Kidney (tissue), 13 donors: ENCODE measurements at regions not wholly inside any gene's neighbourhood (a gene's known extent, or its start where the extent isn't known, plus 50 kb on each side); places are given as distances from the start of the nearest gene placed in this dataset.

ENCODE experiments used
- DNase-seq, 5 donors: peaks; one replicate each; pipeline ENCODE4 v3.0.0-alpha.2; 2013 to 2020
- FAIRE-seq: peaks from 2 replicates; lab custom pipeline; 2012; peaks lifted over from hg19 to GRCh38; lab: Jason Lieb, UNC
- H3K27ac ChIP-seq, 2 donors: one replicate each; pipeline ENCODE4 v1.7.0; 2013; ENCODE audit warnings: low read depth in 2 of 2, low read length in 2 of 2, inconsistent platforms in 1 of 2
- H3K27me3 ChIP-seq: one replicate; pipeline ENCODE4 v1.7.1; 2013; ENCODE audit warnings: low read length, inconsistent platforms; ENCODE audit not compliant: control insufficient read depth, insufficient read depth
- H3K36me3 ChIP-seq, 3 donors: one replicate each; pipeline versions ENCODE4 v1.7.0 to v1.7.1; 2013; ENCODE audit warnings: low read length in 3 of 3, control low read depth in 1 of 3, inconsistent platforms in 1 of 3; ENCODE audit not compliant: insufficient read depth in 3 of 3, control insufficient read depth in 2 of 3
- H3K4me1 ChIP-seq, 3 donors: one replicate each; pipeline versions ENCODE4 v1.7.0 to v1.7.1; 2013; ENCODE audit warnings: low read length in 3 of 3, inconsistent platforms in 1 of 3, low read depth in 1 of 3; ENCODE audit not compliant: control insufficient read depth in 2 of 3, insufficient read depth in 2 of 3
- H3K4me3 ChIP-seq, 3 donors: one replicate each; pipeline versions ENCODE4 v1.7.0 to v1.8.1; 2013; ENCODE audit warnings: low read length in 3 of 3, control low read depth in 1 of 3, inconsistent platforms in 1 of 3
- H3K9ac ChIP-seq, 3 donors: one replicate each; pipeline versions ENCODE4 v1.7.0 to v1.7.1; 2013; ENCODE audit warnings: low read length in 3 of 3, control low read depth in 1 of 3, inconsistent platforms in 1 of 3
- H3K9me3 ChIP-seq, 3 donors: one replicate each; pipeline versions ENCODE4 v1.7.0 to v1.7.1; 2013; ENCODE audit warnings: low read length in 3 of 3, control low read depth in 1 of 3, inconsistent platforms in 1 of 3; ENCODE audit not compliant: control insufficient read depth in 2 of 3, insufficient read depth in 1 of 3
- CTCF ChIP-seq: IDR thresholded peaks from 3 replicates; pipeline ENCODE4 v1.5.1; 2012; ENCODE audit warnings: mild to moderate bottlenecking, moderate library complexity, borderline replicate concordance; ENCODE audit not compliant: insufficient read depth; ENCODE audit errors: extremely low read depth
- intact Hi-C: fragments of 100-400 bp; cut with DNase I; formaldehyde crosslinking; loops from one replicate; pipeline ENCODE4 v1.11.1; 2022
- donor health status: control.
- donor health status: control.
- donor health status: control.
- donor health status: control.
- donor health status: control.
- donor health status: DM: yes; HTN: yes; CAD: no.
- donor health status: Normal renal cell carcinoma (clear cell type).

- Histone ChIP-seq H3K9me3 (peaks cover 0 to 12% (median 0%) of the 10 kb centered on the region in 3 donors), H3K4me3 (no peak overlapping the region), H3K9ac (no peak overlapping the region), H3K27ac (no peak overlapping the region), H3K4me1 (no peaks in the 10 kb centered on the region), H3K27me3 (no peaks in the 10 kb centered on the region), H3K36me3 (no peaks in the 10 kb centered on the region)
- FAIRE-seq (no peak), DNase-seq (peak in 2 of 5 donors; percentile 1 to 20)
- no peak for TF ChIP-seq CTCF
- intact Hi-C loops: no loop called here
Observed at GRCh38 chr4:133969202-133969848, 232.3 kb downstream of the PABPC4L start.

- intact Hi-C loops: no loop called here
- peaks cover 0 to 13% (median 0%) of the 10 kb centered on the region in 3 donors for H3K9me3 ChIP-seq
- DNase-seq (no peak), FAIRE-seq (no peak)
- no peak overlapping the region for H3K4me3 ChIP-seq
- H3K27ac ChIP-seq: no peak overlapping the region
- TF ChIP-seq CTCF: no peak
- H3K4me1 ChIP-seq: no peaks in the 10 kb centered on the region
- no peak overlapping the region for H3K9ac ChIP-seq
- H3K27me3 ChIP-seq: no peaks in the 10 kb centered on the region
- H3K36me3 ChIP-seq: no peaks in the 10 kb centered on the region
Observed at GRCh38 chr4:133968174-133968573, 233.4 kb downstream of the PABPC4L start.

GRCh38 chr4:133960975-133961374 lies 240.6 kb downstream of the PABPC4L start:
- H3K9ac ChIP-seq: no peak overlapping the region
- intact Hi-C loops: no loop called here
- no peaks in the 10 kb centered on the region for H3K36me3 ChIP-seq
- no peak overlapping the region for H3K27ac ChIP-seq
- no peaks in the 10 kb centered on the region for H3K27me3 ChIP-seq
- no peaks in the 10 kb centered on the region for H3K4me1 ChIP-seq
- peaks cover 0 to 8% (median 0%) of the 10 kb centered on the region in 3 donors for H3K9me3 ChIP-seq
- DNase-seq (no peak), FAIRE-seq (no peak)
- H3K4me3 ChIP-seq: no peak overlapping the region
- no peak for TF ChIP-seq CTCF

GRCh38 chr4:133943081-133943480 lies 258.5 kb downstream of the PABPC4L start:
- FAIRE-seq (no peak), DNase-seq (no peak)
- no peaks in the 10 kb centered on the region for H3K9me3 ChIP-seq
- H3K27ac ChIP-seq: no peak overlapping the region
- intact Hi-C loops: no loop called here
- no peak overlapping the region for H3K4me3 ChIP-seq
- H3K4me1 ChIP-seq: no peaks in the 10 kb centered on the region
- H3K36me3 ChIP-seq: no peaks in the 10 kb centered on the region
- no peak for TF ChIP-seq CTCF
- H3K27me3 ChIP-seq: no peaks in the 10 kb centered on the region
- H3K9ac ChIP-seq: no peak overlapping the region
